ENCODE measurements at regions not wholly inside any gene's neighbourhood (a gene's known extent, or its start where the extent isn't known, plus 50 kb on each side); places are given as distances from the start of the nearest gene placed in this dataset.

GRCh38 chr3:163916596-163917560 lies 1161.4 kb downstream of the SI start:
- no peak overlapping the region for H3K4me3 ChIP-seq
- H3K27ac ChIP-seq = no peak overlapping the region
- DNase-seq = peak; percentile 4 to 43
- no peaks in the 10 kb centered on the region for H3K9me3 ChIP-seq (replicated peaks)
- no peaks in the 10 kb centered on the region for H3K27me3 ChIP-seq
- no peaks in the 10 kb centered on the region for H3K36me3 ChIP-seq
- H3K4me1 ChIP-seq = no peaks in the 10 kb centered on the region

- H3K4me1 ChIP-seq = no peaks in the 10 kb centered on the region
- H3K9me3 ChIP-seq (replicated peaks) = no peaks in the 10 kb centered on the region
- DNase-seq = no peak
- no peak overlapping the region for H3K27ac ChIP-seq
- H3K27me3 ChIP-seq = no peaks in the 10 kb centered on the region
- H3K4me3 ChIP-seq = no peak overlapping the region
- no peaks in the 10 kb centered on the region for H3K36me3 ChIP-seq
Observed at GRCh38 chr3:163915280-163915679, 1163.0 kb downstream of the SI start.

- no peak for DNase-seq
- Histone ChIP-seq H3K27me3 (no peaks in the 10 kb centered on the region), H3K4me3 (no peak overlapping the region), H3K36me3 (no peaks in the 10 kb centered on the region), H3K4me1 (no peaks in the 10 kb centered on the region), H3K9me3 (replicated peaks) (no peaks in the 10 kb centered on the region), H3K27ac (no peak overlapping the region)
Observed at GRCh38 chr3:163914567-163914966, 1163.7 kb downstream of the SI start.

- no peaks in the 10 kb centered on the region for H3K27me3 ChIP-seq
Observed at GRCh38 chr3:163891771-163892170, 1186.5 kb downstream of the SI start.

GRCh38 chr3:163890661-163891060 lies 1187.6 kb downstream of the SI start:
- no peak overlapping the region for H3K27ac ChIP-seq
- H3K9me3 ChIP-seq (replicated peaks) = no peaks in the 10 kb centered on the region
- H3K4me3 ChIP-seq = no peak overlapping the region
- no peaks in the 10 kb centered on the region for H3K36me3 ChIP-seq
- DNase-seq = no peak
- no peaks in the 10 kb centered on the region for H3K4me1 ChIP-seq
- H3K27me3 ChIP-seq = no peaks in the 10 kb centered on the region

More at GRCh38 chr3:163891771-163892170, 1186.5 kb downstream of the SI start:
- Histone ChIP-seq H3K9me3 (replicated peaks) (no peaks in the 10 kb centered on the region), H3K27ac (no peak overlapping the region), H3K36me3 (no peaks in the 10 kb centered on the region), H3K4me3 (no peak overlapping the region), H3K4me1 (no peaks in the 10 kb centered on the region)
- no peak for DNase-seq

- no peaks in the 10 kb centered on the region for H3K36me3 ChIP-seq
- no peaks in the 10 kb centered on the region for H3K9me3 ChIP-seq (replicated peaks)
- H3K27ac ChIP-seq = no peak overlapping the region
- H3K4me3 ChIP-seq = no peak overlapping the region
- H3K27me3 ChIP-seq = no peaks in the 10 kb centered on the region
- H3K4me1 ChIP-seq = no peaks in the 10 kb centered on the region
- DNase-seq = no peak
Observed at GRCh38 chr3:163879172-163879571, 1199.1 kb downstream of the SI start.

- DNase-seq = no peak
- no peaks in the 10 kb centered on the region for H3K4me1 ChIP-seq
- H3K36me3 ChIP-seq = no peaks in the 10 kb centered on the region
- no peaks in the 10 kb centered on the region for H3K27me3 ChIP-seq
- no peak overlapping the region for H3K27ac ChIP-seq
- no peaks in the 10 kb centered on the region for H3K9me3 ChIP-seq (replicated peaks)
- H3K4me3 ChIP-seq = no peak overlapping the region
Observed at GRCh38 chr3:163878396-163878795, 1199.9 kb downstream of the SI start.

- no peaks in the 10 kb centered on the region for H3K27me3 ChIP-seq
- H3K27ac ChIP-seq = no peak overlapping the region
- H3K9me3 ChIP-seq (replicated peaks) = no peaks in the 10 kb centered on the region
- no peak overlapping the region for H3K4me3 ChIP-seq
- no peaks in the 10 kb centered on the region for H3K4me1 ChIP-seq
- no peaks in the 10 kb centered on the region for H3K36me3 ChIP-seq
- no peak for DNase-seq
Observed at GRCh38 chr3:163877805-163878204, 1200.5 kb downstream of the SI start.

GRCh38 chr3:163863146-163863545 lies 1215.2 kb downstream of the SI start:
- Histone ChIP-seq H3K9me3 (replicated peaks) (no peaks in the 10 kb centered on the region), H3K27me3 (no peaks in the 10 kb centered on the region), H3K4me1 (no peaks in the 10 kb centered on the region), H3K36me3 (no peaks in the 10 kb centered on the region; the same call in 1 of the 2 replicates), H3K4me3 (no peak overlapping the region), H3K27ac (no peak overlapping the region)
- DNase-seq = no peak

- Histone ChIP-seq H3K4me1 (no peaks in the 10 kb centered on the region), H3K27me3 (no peaks in the 10 kb centered on the region), H3K27ac (no peak overlapping the region), H3K4me3 (no peak overlapping the region), H3K9me3 (replicated peaks) (no peaks in the 10 kb centered on the region), H3K36me3 (no peaks in the 10 kb centered on the region)
- no peak for DNase-seq
Observed at GRCh38 chr3:163852233-163852632, 1226.1 kb downstream of the SI start.

- Histone ChIP-seq H3K4me1 (no peaks in the 10 kb centered on the region), H3K27me3 (no peaks in the 10 kb centered on the region), H3K4me3 (no peak overlapping the region), H3K27ac (no peak overlapping the region), H3K36me3 (no peaks in the 10 kb centered on the region), H3K9me3 (replicated peaks) (no peaks in the 10 kb centered on the region)
- no peak for DNase-seq
Observed at GRCh38 chr3:163838769-163839168, 1239.5 kb downstream of the SI start.

GRCh38 chr3:163832547-163832946 lies 1245.7 kb downstream of the SI start:
- no peak overlapping the region for H3K27ac ChIP-seq
- H3K4me3 ChIP-seq = no peak overlapping the region
- H3K4me1 ChIP-seq = no peaks in the 10 kb centered on the region
- no peaks in the 10 kb centered on the region for H3K36me3 ChIP-seq
- no peak for DNase-seq
- H3K9me3 ChIP-seq (replicated peaks) = no peaks in the 10 kb centered on the region
- H3K27me3 ChIP-seq = no peaks in the 10 kb centered on the region

- no peaks in the 10 kb centered on the region for H3K9me3 ChIP-seq (replicated peaks)
- no peak overlapping the region for H3K4me3 ChIP-seq
- no peaks in the 10 kb centered on the region for H3K27me3 ChIP-seq
- DNase-seq = no peak
- no peaks in the 10 kb centered on the region for H3K36me3 ChIP-seq
- no peak overlapping the region for H3K27ac ChIP-seq
- no peaks in the 10 kb centered on the region for H3K4me1 ChIP-seq
Observed at GRCh38 chr3:163821841-163822240, 1256.5 kb downstream of the SI start.

GRCh38 chr3:163817015-163817414 lies 1261.3 kb downstream of the SI start:
- DNase-seq = no peak
- H3K4me1 ChIP-seq = no peaks in the 10 kb centered on the region
- H3K27me3 ChIP-seq = no peaks in the 10 kb centered on the region
- H3K27ac ChIP-seq = no peak overlapping the region
- no peaks in the 10 kb centered on the region for H3K9me3 ChIP-seq (replicated peaks)
- H3K36me3 ChIP-seq = no peaks in the 10 kb centered on the region
- H3K4me3 ChIP-seq = no peak overlapping the region

GRCh38 chr3:163813935-163814334 lies 1264.4 kb downstream of the SI start:
- no peak for DNase-seq
- no peaks in the 10 kb centered on the region for H3K36me3 ChIP-seq
- H3K9me3 ChIP-seq (replicated peaks) = no peaks in the 10 kb centered on the region
- H3K27me3 ChIP-seq = no peaks in the 10 kb centered on the region
- H3K4me3 ChIP-seq = no peak overlapping the region
- no peak overlapping the region for H3K27ac ChIP-seq
- H3K4me1 ChIP-seq = no peaks in the 10 kb centered on the region

GRCh38 chr3:163812006-163812405 lies 1266.3 kb downstream of the SI start:
- Histone ChIP-seq H3K27ac (no peak overlapping the region), H3K4me1 (no peaks in the 10 kb centered on the region), H3K4me3 (no peak overlapping the region), H3K9me3 (replicated peaks) (no peaks in the 10 kb centered on the region), H3K36me3 (no peaks in the 10 kb centered on the region), H3K27me3 (no peaks in the 10 kb centered on the region)
- no peak for DNase-seq

Measured in SJCRH30 (cell line).